ENCODE measurements at regions not wholly inside any gene's neighbourhood (a gene's known extent, or its start where the extent isn't known, plus 50 kb on each side); places are given as distances from the start of the nearest gene placed in this dataset.

GRCh38 chr3:18132991-18133390 is 292.1 kb downstream of the SATB1 start:
- TF ChIP-seq CTCF (IDR thresholded peaks at IDR 0.05 in 4 of 5, conservative IDR thresholded peaks at IDR 0.05 in 1 of 5) (no peak), POLR2A (IDR thresholded peaks at IDR 0.05) (no peak)
- intact Hi-C loops (cut with DNase I; ENCODE audit: low total_unique reads), result no loop called here
- H3K4me3 ChIP-seq, result no peak overlapping the region
- no peaks in the 10 kb centered on the region for H3K4me1 ChIP-seq
- H3K36me3 ChIP-seq, result no peaks in the 10 kb centered on the region
- ATAC-seq (no peak), DNase-seq (no peak)
- H3K27me3 ChIP-seq, result no peaks in the 10 kb centered on the region
- H3K9me3 ChIP-seq, result no peaks in the 10 kb centered on the region
- in situ Hi-C loops (cut with MboI; ENCODE audit: low sequenced_read_pairs in 4 of 4), result no loop called here
- H3K27ac ChIP-seq, result no peak overlapping the region

- no peak for DNase-seq
- intact Hi-C loops (cut with DNase I; ENCODE audit: low total_unique reads) (no loop called here), in situ Hi-C loops (cut with MboI; ENCODE audit: low sequenced_read_pairs in 4 of 4) (no loop called here)
- Histone ChIP-seq H3K4me3 (no peak overlapping the region), H3K36me3 (no peaks in the 10 kb centered on the region), H3K4me1 (no peaks in the 10 kb centered on the region), H3K27ac (no peak overlapping the region), H3K27me3 (no peaks in the 10 kb centered on the region), H3K9me3 (no peaks in the 10 kb centered on the region)
- TF ChIP-seq POLR2A (IDR thresholded peaks at IDR 0.05) (no peak), CTCF (IDR thresholded peaks at IDR 0.05 in 4 of 5, conservative IDR thresholded peaks at IDR 0.05 in 1 of 5) (no peak)
- ATAC-seq, result no peak
Observed at GRCh38 chr3:18127859-18128681, 297.1 kb downstream of the SATB1 start.

- H3K4me1 ChIP-seq, result no peaks in the 10 kb centered on the region
- ATAC-seq (no peak), DNase-seq (no peak)
- H3K36me3 ChIP-seq, result no peaks in the 10 kb centered on the region
- intact Hi-C loops (cut with DNase I; ENCODE audit: low total_unique reads) (no loop called here), in situ Hi-C loops (cut with MboI; ENCODE audit: low sequenced_read_pairs in 4 of 4) (no loop called here)
- H3K9me3 ChIP-seq, result no peaks in the 10 kb centered on the region
- TF ChIP-seq CTCF (IDR thresholded peaks at IDR 0.05 in 4 of 5, conservative IDR thresholded peaks at IDR 0.05 in 1 of 5) (no peak), POLR2A (IDR thresholded peaks at IDR 0.05) (no peak)
- H3K27ac ChIP-seq, result no peak overlapping the region
- H3K27me3 ChIP-seq, result no peaks in the 10 kb centered on the region
- H3K4me3 ChIP-seq, result no peak overlapping the region
Observed at GRCh38 chr3:18127174-18127858, 297.8 kb downstream of the SATB1 start.

- intact Hi-C loops (cut with DNase I; ENCODE audit: low total_unique reads), result no loop called here
- Histone ChIP-seq H3K4me1 (no peaks in the 10 kb centered on the region), H3K4me3 (no peak overlapping the region), H3K27ac (no peak overlapping the region), H3K27me3 (no peaks in the 10 kb centered on the region), H3K36me3 (no peaks in the 10 kb centered on the region), H3K9me3 (no peaks in the 10 kb centered on the region)
- no peak for ATAC-seq
- no peak for TF ChIP-seq CTCF (IDR thresholded peaks at IDR 0.05 in 4 of 5, conservative IDR thresholded peaks at IDR 0.05 in 1 of 5)
- no peak for TF ChIP-seq POLR2A (IDR thresholded peaks at IDR 0.05)
- in situ Hi-C loops (cut with MboI; ENCODE audit: low sequenced_read_pairs in 4 of 4), result no loop called here
- no peak for DNase-seq
Observed at GRCh38 chr3:18126772-18127171, 298.4 kb downstream of the SATB1 start.
